ENCODE measurements at regions not wholly inside any gene's neighbourhood (a gene's known extent, or its start where the extent isn't known, plus 50 kb on each side); places are given as distances from the start of the nearest gene placed in this dataset.
"Not testable (repeated sequence)": the region's sequence is repeated elsewhere in the genome, so short reads cannot be mapped to it uniquely, and the experiment has no call there.

DNA sequence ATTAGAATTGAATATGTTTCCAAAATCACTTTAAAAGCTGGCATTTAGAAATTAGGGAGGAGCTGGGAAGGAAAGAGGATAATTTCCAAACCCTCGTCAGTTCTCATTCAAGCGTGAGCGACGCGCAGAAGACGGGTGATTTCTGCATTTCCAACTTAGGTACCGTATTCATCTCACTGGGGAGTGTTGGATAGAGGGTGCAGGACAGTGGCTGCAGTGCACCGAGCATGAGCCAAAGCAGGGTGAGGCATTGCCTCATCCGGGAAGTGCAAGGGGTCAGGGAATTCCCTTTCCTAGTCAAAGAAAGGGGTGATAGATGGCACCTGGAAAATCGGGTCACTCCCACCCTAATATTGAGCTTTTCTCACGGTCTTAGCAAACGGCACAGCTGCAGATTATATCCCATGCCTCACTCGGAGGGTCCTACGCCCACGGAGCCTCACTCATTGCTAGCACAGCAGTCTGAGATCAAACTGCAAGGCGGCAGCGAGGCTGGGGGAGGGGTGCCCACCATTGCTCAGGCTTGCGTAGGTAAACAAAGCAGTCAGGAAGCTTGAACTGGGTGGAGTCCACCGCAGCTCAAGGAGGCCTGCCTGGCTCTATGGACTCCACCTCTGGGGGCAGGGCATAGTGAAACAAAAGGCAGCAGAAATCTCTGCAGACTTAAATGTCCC lies 114.3 kb upstream of the BNIP2 start:
- TF ChIP-seq, protein P1, sequence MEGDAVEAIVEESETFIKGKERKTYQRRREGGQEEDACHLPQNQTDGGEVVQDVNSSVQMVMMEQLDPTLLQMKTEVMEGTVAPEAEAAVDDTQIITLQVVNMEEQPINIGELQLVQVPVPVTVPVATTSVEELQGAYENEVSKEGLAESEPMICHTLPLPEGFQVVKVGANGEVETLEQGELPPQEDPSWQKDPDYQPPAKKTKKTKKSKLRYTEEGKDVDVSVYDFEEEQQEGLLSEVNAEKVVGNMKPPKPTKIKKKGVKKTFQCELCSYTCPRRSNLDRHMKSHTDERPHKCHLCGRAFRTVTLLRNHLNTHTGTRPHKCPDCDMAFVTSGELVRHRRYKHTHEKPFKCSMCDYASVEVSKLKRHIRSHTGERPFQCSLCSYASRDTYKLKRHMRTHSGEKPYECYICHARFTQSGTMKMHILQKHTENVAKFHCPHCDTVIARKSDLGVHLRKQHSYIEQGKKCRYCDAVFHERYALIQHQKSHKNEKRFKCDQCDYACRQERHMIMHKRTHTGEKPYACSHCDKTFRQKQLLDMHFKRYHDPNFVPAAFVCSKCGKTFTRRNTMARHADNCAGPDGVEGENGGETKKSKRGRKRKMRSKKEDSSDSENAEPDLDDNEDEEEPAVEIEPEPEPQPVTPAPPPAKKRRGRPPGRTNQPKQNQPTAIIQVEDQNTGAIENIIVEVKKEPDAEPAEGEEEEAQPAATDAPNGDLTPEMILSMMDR (IDR thresholded peaks at IDR 0.05): not testable (repeated sequence)
- TF ChIP-seq POLR2A (IDR thresholded peaks at IDR 0.05): not testable (repeated sequence)
